A549 (cell line): ENCODE measurements at regions not wholly inside any gene's neighbourhood (a gene's known extent, or its start where the extent isn't known, plus 50 kb on each side); places are given as distances from the start of the nearest gene placed in this dataset.
"Not testable (repeated sequence)": the region's sequence is repeated elsewhere in the genome, so short reads cannot be mapped to it uniquely, and the experiment has no call there.

Source experiments
- ATAC-seq, 2 experiments: fragments of 200-7000 bp in 1 of 2; fragments of >200 bp in 1 of 2; cut with Nextera tagmentation in 1 of 2; cut with Tn5 transposase in 1 of 2; 3 replicates each; pipeline versions ENCODE4 v1.8.0 to v1.9.1; 2018 to 2020; ENCODE audit warnings: mild to moderate bottlenecking in 1 of 2, moderate library complexity in 1 of 2
- CTCF ChIA-PET: fragments of 300-600 bp; sonication (Branson Sonifier 250); formaldehyde crosslinking; extraction: SDS; loops from one replicate; lab custom pipeline; 2021; ENCODE audit warnings: antibody characterized with exemption, inconsistent platforms; lab: Yijun Ruan, JAX
- POLR2A ChIA-PET: fragments of 350-600 bp; formaldehyde crosslinking; extraction: SDS; loops from one replicate; lab custom pipeline; 2021; ENCODE audit warnings: antibody characterized with exemption, inconsistent platforms; lab: Yijun Ruan, JAX
- DNase-seq, 2 experiments: peaks; one replicate each; pipeline versions ENCODE4 v3.0.0 to v3.0.0-alpha.2; 2011 to 2016; ENCODE audit warnings: low read depth in 1 of 2, low spot score in 1 of 2
- FAIRE-seq: peaks from 2 replicates; lab custom pipeline; 2011; peaks lifted over from hg19 to GRCh38; lab: Jason Lieb, UNC
- H3K27ac ChIP-seq, 2 experiments: fragments of >200 bp; sonication (Bioruptor Twin); formaldehyde crosslinking; 3 replicates each; pipeline ENCODE4 v1.5.1; 2016 to 2017
- H3K4me1 ChIP-seq: fragments of >200 bp; sonication (Bioruptor Twin); formaldehyde crosslinking; 3 replicates; pipeline ENCODE4 v1.6.1; 2016
- H3K4me2 ChIP-seq: fragments of >200 bp; sonication (Bioruptor Twin); formaldehyde crosslinking; 3 replicates; pipeline ENCODE4 v1.6.1; 2016
- H3K4me3 ChIP-seq: fragments of >200 bp; sonication (Bioruptor Twin); formaldehyde crosslinking; 3 replicates; pipeline ENCODE4 v1.5.1; 2016
- H3K9me3 ChIP-seq: fragments of >200 bp; sonication (Bioruptor Twin); formaldehyde crosslinking; 3 replicates; pipeline ENCODE4 v1.6.1; 2016
- CBX2 ChIP-seq: fragments of 200-600 bp; sonication (generic); IDR thresholded peaks from 2 replicates; pipeline ENCODE4 v1.6.1; 2016; ENCODE audit warnings: low read depth, mild to moderate bottlenecking, borderline replicate concordance
- CHD2 ChIP-seq: fragments of 150-350 bp; IDR thresholded peaks from 2 replicates; pipeline ENCODE4 v1.6.1; 2014; ENCODE audit warnings: low read length; ENCODE audit not compliant: partially characterized antibody
- CHD4 ChIP-seq: fragments of 200-600 bp; sonication (generic); IDR thresholded peaks from 2 replicates; pipeline ENCODE4 v1.6.1; 2016; ENCODE audit warnings: antibody characterized with exemption, mild to moderate bottlenecking, borderline replicate concordance
- EHF ChIP-seq: fragments of 250-450 bp; sonication (Bioruptor Pico); IDR thresholded peaks from 2 replicates; pipeline ENCODE4 v1.5.0; 2020; ENCODE audit warnings: mild to moderate bottlenecking
- EHMT2 ChIP-seq: fragments of 200-600 bp; sonication (generic); IDR thresholded peaks from 2 replicates; pipeline ENCODE4 v1.6.1; 2016; ENCODE audit warnings: antibody characterized with exemption, low read depth, mild to moderate bottlenecking, moderate library complexity
- ELK1 ChIP-seq: fragments of 150-350 bp; IDR thresholded peaks from 2 replicates; pipeline ENCODE4 v1.6.1; 2014; ENCODE audit warnings: low read depth, mild to moderate bottlenecking, low read length
- FOSB ChIP-seq: fragments of 250-450 bp; sonication (Bioruptor Pico); IDR thresholded peaks from 2 replicates; pipeline ENCODE4 v1.5.0; 2020; ENCODE audit warnings: mild to moderate bottlenecking, moderate library complexity
- HEYL ChIP-seq: fragments of 250-450 bp; sonication (Bioruptor Pico); IDR thresholded peaks from 2 replicates; pipeline ENCODE4 v1.8.0; 2021; ENCODE audit warnings: mild to moderate bottlenecking, moderate library complexity
- HOXB13 ChIP-seq: fragments of 250-450 bp; sonication (Bioruptor Pico); IDR thresholded peaks from 2 replicates; pipeline ENCODE4 v1.5.0; 2020; ENCODE audit warnings: low read depth, mild to moderate bottlenecking, moderate library complexity
- HOXB5 ChIP-seq: fragments of 250-450 bp; sonication (Bioruptor Pico); IDR thresholded peaks from 2 replicates; pipeline ENCODE4 v1.5.0; 2020; ENCODE audit warnings: mild to moderate bottlenecking, moderate library complexity
- JUNB ChIP-seq: fragments of >200 bp; sonication (Bioruptor Twin); formaldehyde crosslinking; IDR thresholded peaks from 2 replicates; pipeline ENCODE4 v1.6.1; 2016
- KDM1A ChIP-seq: fragments of 200-600 bp; sonication (generic); IDR thresholded peaks from 2 replicates; pipeline ENCODE4 v1.6.1; 2016; ENCODE audit warnings: low read depth, mild to moderate bottlenecking
- MAX ChIP-seq: IDR thresholded peaks from 2 replicates; pipeline ENCODE4 v1.6.1; 2012
- MAZ ChIP-seq: fragments of 150-350 bp; IDR thresholded peaks from 2 replicates; pipeline ENCODE4 v1.6.1; 2014; ENCODE audit warnings: antibody characterized with exemption, low read depth, low read length, borderline replicate concordance
- NPAS2 ChIP-seq: fragments of 250-450 bp; sonication (Bioruptor Pico); IDR thresholded peaks from 2 replicates; pipeline ENCODE4 v1.8.0; 2022; ENCODE audit warnings: mild to moderate bottlenecking, moderate library complexity, borderline replicate concordance
- NR3C1 ChIP-seq: fragments of >200 bp; sonication (Bioruptor Twin); formaldehyde crosslinking; IDR thresholded peaks from 3 replicates; pipeline ENCODE4 v1.6.1; 2017
- PHF8 ChIP-seq: fragments of 200-600 bp; sonication (generic); IDR thresholded peaks from 2 replicates; pipeline ENCODE4 v1.6.1; 2016; ENCODE audit warnings: low read depth, mild to moderate bottlenecking, antibody characterized with exemption, moderate library complexity, borderline replicate concordance
- POLR2A ChIP-seq: IDR thresholded peaks from 2 replicates; pipeline ENCODE4 v1.6.1; 2012; ENCODE audit warnings: mild to moderate bottlenecking, low read length
- RAD21 ChIP-seq, 2 experiments: fragments of >200 bp in 1 of 2; sonication (Bioruptor Twin) in 1 of 2; formaldehyde crosslinking in 1 of 2; IDR thresholded peaks in 1 of 2; conservative IDR thresholded peaks in 1 of 2; 2 replicates in 1 of 2; 3 replicates in 1 of 2; pipeline ENCODE4 v1.6.1; 2012 to 2018; ENCODE audit warnings: inconsistent platforms in 1 of 2
- RARB ChIP-seq: fragments of 250-450 bp; sonication (Bioruptor Pico); IDR thresholded peaks from 2 replicates; pipeline ENCODE4 v1.8.0; 2021; ENCODE audit warnings: mild to moderate bottlenecking, moderate library complexity
- RFX5 ChIP-seq: fragments of 450-650 bp; IDR thresholded peaks from 2 replicates; pipeline ENCODE4 v1.7.1; 2014; ENCODE audit warnings: antibody characterized with exemption, mild to moderate bottlenecking, moderate library complexity
- RNF2 ChIP-seq: fragments of 200-600 bp; sonication (generic); IDR thresholded peaks from 2 replicates; pipeline ENCODE4 v1.6.1; 2016; ENCODE audit warnings: low read depth, mild to moderate bottlenecking, antibody characterized with exemption, moderate library complexity, borderline replicate concordance
- SREBF2 ChIP-seq: fragments of 450-650 bp; IDR thresholded peaks from 2 replicates; pipeline ENCODE4 v1.6.1; 2014; ENCODE audit warnings: mild to moderate bottlenecking, moderate library complexity
- TP53 ChIP-seq: fragments of 250-450 bp; sonication (Bioruptor Pico); IDR thresholded peaks from 2 replicates; pipeline ENCODE4 v1.5.0; 2021; ENCODE audit warnings: mild to moderate bottlenecking, moderate library complexity
- USF2 ChIP-seq: fragments of 450-650 bp; IDR thresholded peaks from 2 replicates; pipeline ENCODE4 v1.6.1; 2014; ENCODE audit warnings: antibody characterized with exemption
- WGBS: methylation state at CpG from one replicate; pipeline ENCODE4 v1.1.6; 2017; ENCODE audit errors: missing lambda C conversion rate; 5-methylcytosine and 5-hydroxymethylcytosine counted together

GRCh38 chr11:13216019-13216710, 61.4 kb upstream of the BMAL1 start (continued):
- no peak for TF ChIP-seq CHD2
- TF ChIP-seq TP53 (CRISPR knock-in tag) = no peak
- no peak for TF ChIP-seq EHMT2

- FAIRE-seq (peak; percentile 7), DNase-seq (no peak), ATAC-seq (peak in 1 of 2 experiments; percentile 45; a peak in 2 of 6 replicates)
- 0 out of 2 replicates have a peak, but pooled peaks have one; percentile 13 for TF ChIP-seq EHF (CRISPR knock-in tag)
- TF ChIP-seq KDM1A = no peak
- TF ChIP-seq HOXB5 (CRISPR knock-in tag) = peak; percentile 73; the same call in 1 of the 2 replicates
- no peak for TF ChIP-seq JUNB
- no peak for TF ChIP-seq SREBF2
- 0 out of 2 replicates have a peak, but pooled peaks have one; percentile 55 for TF ChIP-seq HOXB13 (CRISPR knock-in tag)
- TF ChIP-seq HEYL (CRISPR knock-in tag) = no peak
- CTCF ChIA-PET = interaction anchor here (0.7 to 14.1 kb wide), 11 partner anchors 10 to 250 kb away, joined by 3 to 320 read pairs (median 10); no protein-coding TSS in a partner anchor
- peak overlapping the region; percentile 78 for H3K4me2 ChIP-seq
- no peaks in the 10 kb centered on the region for H3K9me3 ChIP-seq
- WGBS = 44% methylated on average over 3 of the region's 3 CpGs
- H3K4me1 ChIP-seq = peaks cover 35% of the 10 kb centered on the region
- POLR2A ChIA-PET = interaction anchor here (0.5 to 2.0 kb wide), 8 partner anchors 9 to 246 kb away, joined by 3 to 32 read pairs (median 6); partner anchors contain the start of gene BTBD10
- no peak overlapping the region for H3K4me3 ChIP-seq
- H3K27ac ChIP-seq = peak overlapping the region; percentile 89 to 91
These were observed 60.9 kb upstream of the BMAL1 start for GRCh38 chr11:13216711-13217075.

- H3K4me3 ChIP-seq, FAIRE-seq, POLR2A ChIA-PET, H3K27ac ChIP-seq, H3K4me2 ChIP-seq, DNase-seq, ATAC-seq, H3K9me3 ChIP-seq: not testable (repeated sequence)
- WGBS = 100% methylated on average over 1 of the region's 1 CpG
- peaks cover 49% of the 10 kb centered on the region for H3K4me1 ChIP-seq
- CTCF ChIA-PET = interaction anchor here (0.9 to 14.1 kb wide), 3 partner anchors 34 to 127 kb away, joined by 3 to 320 read pairs (median 287); no protein-coding TSS in a partner anchor
These were observed 58.9 kb upstream of the BMAL1 start for GRCh38 chr11:13218685-13219084.

- FAIRE-seq = no peak
- Histone ChIP-seq H3K4me3 (no peak overlapping the region), H3K4me1 (peaks cover 38% of the 10 kb centered on the region), H3K4me2 (no peak overlapping the region), H3K9me3 (no peaks in the 10 kb centered on the region), H3K27ac (peak overlapping the region in 1 of 2 experiments; percentile 72; a peak in 3 of 6 replicates)
- 91% methylated on average over 3 of the region's 3 CpGs for WGBS
- DNase-seq = no peak
- ChIA-PET POLR2A (no interaction called here), CTCF (interaction anchor here (0.6 to 2.8 kb wide), 4 partner anchors 10 to 123 kb away, joined by 3 to 14 read pairs (median 4); no protein-coding TSS in a partner anchor)
- no peak for ATAC-seq
- TF ChIP-seq TP53 (CRISPR knock-in tag) (no peak), MAX (no peak), NPAS2 (no peak), RARB (CRISPR knock-in tag) (no peak), RAD21 (conservative IDR thresholded peaks at IDR 0.05 in 1 of 2, IDR thresholded peaks at IDR 0.05 in 1 of 2) (no peak), EHF (CRISPR knock-in tag) (no peak), USF2 (no peak), PHF8 (no peak), CBX2 (no peak), NR3C1 (no peak), RFX5 (no peak), EHMT2 (no peak), CHD4 (no peak), RNF2 (no peak), HOXB13 (CRISPR knock-in tag) (no peak), MAZ (no peak), POLR2A (no peak), ELK1 (no peak), FOSB (CRISPR knock-in tag) (no peak)
These were observed 57.4 kb upstream of the BMAL1 start for GRCh38 chr11:13220148-13220547.
